GM18499 (cell line): ENCODE measurements at regions not wholly inside any gene's neighbourhood (a gene's known extent, or its start where the extent isn't known, plus 50 kb on each side); places are given as distances from the start of the nearest gene placed in this dataset.
"Not testable (repeated sequence)": the region's sequence is repeated elsewhere in the genome, so short reads cannot be mapped to it uniquely, and the experiment has no call there.

Source experiments
- ATAC-seq: cut with Tn5 transposase; IDR thresholded peaks from one replicate; pipeline ENCODE4 v1.9.1; 2021; ENCODE audit warnings: moderate number of reproducible peaks; ENCODE audit not compliant: insufficient read depth, unreplicated experiment

DNA sequence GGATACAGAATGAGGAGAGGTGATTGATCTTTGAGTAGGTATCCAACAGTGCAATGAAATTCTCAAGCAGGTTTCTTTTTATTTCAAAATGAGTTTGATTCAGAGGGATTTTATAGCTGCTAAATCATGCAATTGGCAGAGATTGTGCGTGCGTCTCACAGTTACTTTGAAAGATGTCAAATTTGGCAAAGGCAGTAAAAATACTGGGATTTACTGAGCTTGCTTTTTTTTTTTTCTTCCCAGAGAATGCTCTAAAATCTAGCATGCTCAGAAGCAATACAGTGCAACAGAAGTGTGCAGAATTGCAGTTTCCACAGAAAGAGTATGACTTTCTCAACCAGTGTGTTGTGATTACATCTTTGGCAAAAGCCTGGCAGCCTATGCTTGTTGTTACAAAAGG is 410.7 kb upstream of the GOT2 start:
- ATAC-seq: no peak

DNA sequence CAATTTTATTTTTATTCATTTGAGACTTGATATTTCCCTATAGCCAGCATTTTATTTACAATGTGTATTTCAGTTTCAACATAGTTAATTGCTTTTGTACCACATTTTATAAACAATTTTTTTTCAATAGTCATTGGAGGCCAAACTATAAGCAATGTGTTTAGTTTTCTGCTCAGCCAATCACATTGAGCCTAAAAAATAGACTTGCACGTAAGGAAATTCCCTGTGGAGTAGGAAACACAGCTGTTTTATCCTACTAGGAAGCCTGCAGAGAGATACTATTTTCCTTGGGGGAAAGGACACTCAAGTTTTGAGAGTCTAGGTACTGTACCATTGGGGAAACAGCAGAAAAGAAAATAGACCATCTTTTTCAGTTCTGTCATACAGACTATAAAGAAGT is 410.2 kb upstream of the GOT2 start:
- no peak for ATAC-seq

DNA sequence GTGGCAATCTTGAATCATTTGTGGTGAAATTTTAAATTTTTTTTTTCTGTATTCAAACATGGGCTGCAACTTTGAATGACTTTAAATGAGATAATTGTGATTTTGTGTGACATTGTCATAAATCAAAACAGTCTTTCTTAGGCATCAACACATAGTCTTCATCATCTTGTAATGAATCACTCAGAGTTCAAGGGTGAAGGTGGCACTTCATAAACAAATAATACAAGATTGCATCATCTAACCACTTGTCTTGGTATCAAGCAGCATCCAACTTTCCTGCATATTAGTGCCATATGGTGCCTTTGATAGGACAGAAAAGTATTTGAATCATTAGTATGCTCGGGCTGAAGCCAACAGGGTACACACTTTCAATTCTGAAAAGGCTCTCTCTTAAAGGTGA is 392.4 kb upstream of the GOT2 start:
- ATAC-seq: no peak

DNA sequence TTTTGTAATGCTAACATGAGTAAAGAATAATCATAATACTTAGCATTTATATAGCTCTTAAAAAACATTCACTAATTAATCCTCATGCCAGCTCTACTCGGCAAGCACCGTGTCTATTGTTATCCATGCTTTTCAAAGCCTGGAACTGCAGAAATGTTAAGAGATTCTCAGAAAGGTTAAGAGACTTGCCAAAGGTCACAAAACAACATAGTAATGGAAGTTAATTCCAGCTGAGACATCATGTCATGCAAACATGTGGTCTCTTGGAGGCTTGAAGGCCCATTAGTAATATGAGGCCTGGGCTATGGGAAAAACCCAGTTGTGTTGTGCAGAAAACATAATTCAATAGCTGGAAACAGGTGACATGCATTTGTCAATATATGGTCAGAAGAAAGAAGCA is 389.9 kb upstream of the GOT2 start:
- ATAC-seq: no peak

DNA sequence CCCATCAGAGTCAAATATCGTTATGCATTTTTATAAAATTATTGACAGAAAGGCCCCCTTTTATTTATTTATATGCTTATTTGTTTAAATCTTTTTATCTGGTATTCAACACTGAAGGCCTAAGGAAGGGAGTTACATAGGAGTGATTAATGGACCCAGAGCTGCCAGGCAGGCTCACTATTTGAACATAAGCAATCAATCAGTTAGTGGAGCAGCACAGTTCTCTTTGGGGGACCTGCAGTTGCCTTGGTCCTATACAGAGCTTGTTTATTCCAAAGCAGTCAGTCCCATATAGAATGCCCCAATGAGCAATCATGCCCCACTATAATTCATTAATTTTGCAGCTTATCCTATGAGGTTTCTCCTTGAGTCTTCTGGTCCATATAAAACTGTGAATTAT is 389.4 kb upstream of the GOT2 start:
- no peak for ATAC-seq

DNA sequence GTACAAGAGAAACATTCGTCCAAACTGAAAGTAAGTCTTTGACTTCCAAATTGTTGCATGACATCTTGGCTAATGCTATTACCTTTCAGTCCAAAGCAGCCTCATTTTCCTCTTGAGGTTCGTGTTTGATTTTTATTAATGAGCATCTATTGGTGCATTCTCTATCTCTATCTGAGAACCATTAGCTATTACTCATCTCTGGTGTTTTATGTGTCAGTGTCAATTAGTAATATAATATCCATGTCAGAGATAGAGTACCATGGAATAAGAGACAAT is 388.1 kb upstream of the GOT2 start:
- ATAC-seq: no peak

DNA sequence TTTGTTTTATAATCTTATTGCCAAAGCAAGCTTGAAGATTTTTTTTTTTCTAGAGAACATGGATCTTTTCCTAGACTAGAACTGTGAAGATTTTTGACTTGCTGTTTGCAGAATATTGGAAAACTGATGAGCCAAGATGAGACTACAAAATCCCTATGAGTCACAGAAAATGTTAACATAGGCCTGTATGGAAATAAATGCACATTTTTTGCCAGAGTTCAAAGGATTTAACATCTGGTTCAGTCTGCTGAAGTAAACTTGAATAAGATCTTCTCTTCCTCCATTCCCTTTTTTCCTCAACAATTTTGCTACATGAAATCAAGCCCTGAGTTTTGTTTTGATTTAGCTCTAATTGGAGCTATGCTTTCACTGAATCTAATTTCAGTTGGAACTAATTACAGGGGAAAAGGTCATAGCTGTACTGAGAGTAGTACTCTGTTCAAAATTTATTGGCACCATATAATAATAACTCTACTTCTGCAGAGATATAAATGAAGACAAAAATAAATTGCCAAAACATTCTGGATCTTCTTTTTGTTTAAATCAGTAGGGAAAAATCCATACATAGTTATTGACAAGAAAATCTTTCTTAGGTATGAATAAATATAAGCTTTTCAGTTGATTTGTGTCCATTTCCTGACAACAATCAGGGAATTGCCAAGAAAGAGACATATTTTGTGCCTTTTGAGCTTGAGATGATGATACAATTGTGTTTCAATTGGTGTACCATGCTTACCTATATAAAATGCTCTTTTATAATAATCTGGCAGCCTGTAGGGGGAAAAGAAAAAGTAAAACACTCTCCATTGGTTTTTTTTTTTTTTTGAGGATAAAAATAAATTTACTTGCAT is 387.5 kb upstream of the GOT2 start:
- ATAC-seq: no peak

DNA sequence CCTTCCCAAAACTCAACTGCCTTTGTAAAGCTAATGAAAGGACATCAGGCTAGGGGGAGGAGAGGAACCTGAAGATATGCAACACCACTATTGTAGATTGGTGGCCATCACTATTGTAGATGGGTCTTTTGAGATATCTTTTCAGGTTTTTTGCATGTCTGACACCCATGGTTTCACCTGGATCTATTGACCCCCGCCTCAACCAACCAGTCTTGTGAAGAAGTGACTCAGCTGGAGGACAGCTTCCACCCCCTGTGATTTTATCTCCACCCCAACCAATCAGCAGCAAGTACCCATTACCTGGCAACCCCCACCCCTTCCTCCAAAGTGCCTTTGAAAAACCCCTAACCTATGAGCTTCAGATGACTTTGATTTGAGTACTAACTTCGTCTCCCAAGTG is 382.6 kb upstream of the GOT2 start:
- ATAC-seq: no peak

DNA sequence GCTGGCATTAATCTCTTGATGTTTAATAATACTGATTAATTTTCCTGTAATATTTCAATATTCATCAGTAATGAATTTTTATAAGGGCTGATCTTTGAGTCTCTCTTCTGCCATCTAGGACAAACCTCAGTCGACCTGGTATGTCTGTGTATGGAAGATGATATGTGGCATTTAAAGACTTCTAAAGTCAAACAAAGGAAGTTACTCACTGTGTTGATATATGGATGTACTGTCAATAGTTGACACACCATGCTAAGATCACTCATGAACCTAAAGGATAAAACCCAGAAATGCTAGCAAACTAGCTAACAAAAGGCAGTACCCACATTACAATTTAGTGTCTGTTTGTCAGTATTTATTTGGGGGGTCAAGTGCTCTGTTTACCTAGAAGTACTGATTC is 380.7 kb upstream of the GOT2 start:
- ATAC-seq: no peak

DNA sequence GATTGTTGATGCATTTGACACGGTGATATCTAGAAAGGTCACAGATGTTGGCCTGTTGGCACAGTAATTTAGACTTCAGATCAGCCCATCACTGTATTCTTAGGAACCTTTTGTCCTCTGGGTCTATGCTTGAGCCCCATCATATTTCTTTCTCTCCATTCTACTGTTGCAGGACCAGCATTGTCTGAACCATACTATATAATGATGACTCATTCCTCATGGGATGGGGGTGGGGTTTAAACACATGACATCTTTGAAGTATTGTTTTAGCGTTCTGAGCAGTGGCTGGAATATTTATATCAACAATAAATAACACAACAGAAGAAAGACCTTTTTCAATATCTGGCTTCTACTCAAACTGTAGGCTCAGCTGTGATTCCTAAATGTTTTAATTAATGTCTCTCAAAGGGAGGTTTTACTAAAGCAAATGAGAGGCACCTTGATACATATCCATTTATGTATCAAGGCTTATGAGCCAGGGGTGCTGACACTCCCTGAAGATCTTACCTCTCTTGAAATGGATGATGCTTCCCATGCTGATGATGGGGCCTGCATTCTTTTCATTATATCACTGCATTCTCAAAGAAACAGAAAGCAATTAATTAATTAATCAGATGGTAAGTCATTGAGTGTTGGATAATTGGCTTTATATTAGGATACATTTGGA is 379.0 kb upstream of the GOT2 start:
- ATAC-seq: no peak

DNA sequence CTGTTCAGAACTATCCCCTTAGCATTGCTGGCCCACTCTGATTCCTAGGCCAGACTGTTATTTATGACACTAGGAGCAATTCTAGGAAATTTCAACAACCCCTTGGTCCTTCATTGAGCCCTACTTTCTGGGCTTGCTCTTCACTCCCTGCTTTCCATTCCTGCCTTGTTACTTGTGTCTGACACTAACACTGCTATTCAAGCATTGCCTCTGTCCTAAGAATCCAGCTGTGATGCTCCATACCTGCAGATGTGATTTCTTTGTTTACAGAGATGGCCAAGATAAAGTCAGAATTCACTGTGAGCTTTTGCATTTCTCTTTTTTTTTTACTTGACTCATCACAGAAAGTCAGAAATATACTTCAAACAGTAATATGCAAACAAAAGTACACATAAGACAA is 377.2 kb upstream of the GOT2 start:
- no peak for ATAC-seq

DNA sequence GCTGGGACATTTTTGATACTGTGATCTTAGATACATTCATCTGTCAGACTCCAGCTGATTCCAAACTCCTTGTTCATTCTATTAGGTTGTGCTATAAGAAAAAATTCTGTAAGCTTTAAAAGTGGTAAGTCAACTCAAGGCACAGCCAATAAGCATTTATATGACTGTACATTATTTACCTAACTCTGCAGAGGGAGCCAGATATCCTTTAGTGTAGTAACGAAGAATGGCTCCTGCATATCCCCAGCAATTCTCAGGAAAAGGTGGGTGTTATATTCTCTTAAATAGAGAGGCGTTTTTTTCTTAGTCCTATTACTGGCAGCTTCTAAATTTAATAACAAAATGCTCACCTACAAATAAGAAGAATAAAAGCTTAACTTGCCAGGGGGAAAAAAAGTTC is 374.3 kb upstream of the GOT2 start:
- no peak for ATAC-seq

DNA sequence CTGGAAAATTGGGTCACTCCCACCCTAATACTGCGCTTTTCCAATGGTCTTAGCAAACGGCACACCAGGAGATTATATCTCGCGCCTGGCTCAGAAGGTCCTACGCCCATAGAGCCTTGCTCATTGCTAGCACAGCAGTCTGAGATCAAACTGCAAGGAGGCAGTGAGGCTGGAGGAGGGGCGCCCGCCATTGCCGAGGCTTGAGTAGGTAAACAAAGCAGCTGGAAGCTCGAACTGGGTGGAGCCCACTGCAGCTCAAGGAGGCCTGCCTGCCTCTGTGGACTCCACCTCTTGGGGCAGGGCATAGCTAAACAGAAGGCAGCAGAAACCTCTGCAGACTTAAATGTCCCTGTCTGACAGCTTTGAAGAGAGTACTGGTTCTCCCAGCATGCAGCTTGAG is 362.6 kb upstream of the GOT2 start:
- ATAC-seq: not testable (repeated sequence)

DNA sequence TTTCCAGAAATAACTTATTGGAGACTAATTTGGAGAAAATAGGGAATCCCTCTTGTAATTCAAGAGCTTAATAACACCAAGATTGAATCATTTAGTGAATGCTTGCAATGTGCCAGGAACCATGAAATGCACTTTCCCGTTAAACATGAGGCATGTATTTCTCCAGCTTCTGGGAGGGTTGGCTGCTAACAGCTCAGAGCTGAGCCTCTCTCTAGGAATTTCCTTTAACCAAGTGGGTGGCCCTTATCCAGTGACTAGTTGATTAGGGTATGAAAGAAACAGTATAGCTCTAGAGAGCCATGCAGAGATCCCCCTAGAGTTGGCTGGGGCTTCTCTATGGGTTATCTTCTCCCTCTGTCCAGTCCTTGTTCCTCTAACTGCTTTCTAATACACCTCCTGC is 356.4 kb upstream of the GOT2 start:
- no peak for ATAC-seq

DNA sequence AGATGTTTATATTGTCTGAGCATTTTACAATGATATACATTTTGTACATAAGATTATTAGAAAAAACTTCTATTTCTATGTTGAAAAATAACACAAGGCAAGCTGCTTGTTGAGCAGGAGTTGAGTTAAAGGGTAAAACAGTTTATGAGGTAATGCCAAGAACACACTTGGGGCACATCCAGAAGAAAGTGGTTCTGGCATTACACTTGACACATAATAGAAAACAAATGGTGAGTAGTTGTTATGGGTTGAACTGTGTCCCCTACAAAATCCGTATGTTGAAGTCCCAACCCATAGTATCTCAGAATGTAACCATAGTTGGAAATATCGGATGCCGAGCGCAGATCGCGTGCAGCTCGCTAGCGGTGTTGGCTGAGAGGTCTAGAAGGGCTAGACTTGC is 354.3 kb upstream of the GOT2 start:
- ATAC-seq: no peak

DNA sequence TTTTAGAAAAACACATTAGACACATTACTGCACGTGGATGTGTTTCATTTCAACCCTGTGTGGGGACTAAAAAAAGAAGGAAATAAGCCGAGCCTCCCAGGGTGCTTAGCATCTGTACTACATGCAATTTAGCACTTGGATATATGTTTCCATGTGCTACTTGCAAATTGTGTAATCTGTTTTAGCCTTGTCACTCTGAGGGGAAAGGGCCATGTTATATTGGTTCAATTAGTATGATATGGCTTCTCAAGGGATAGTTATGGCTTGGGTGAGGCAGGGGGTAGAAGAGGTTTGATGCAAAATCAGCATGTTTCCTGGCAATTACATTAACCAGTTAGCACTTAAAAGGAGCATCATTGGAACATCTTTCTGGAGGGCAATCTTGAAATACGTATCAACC is 353.5 kb upstream of the GOT2 start:
- ATAC-seq: no peak

DNA sequence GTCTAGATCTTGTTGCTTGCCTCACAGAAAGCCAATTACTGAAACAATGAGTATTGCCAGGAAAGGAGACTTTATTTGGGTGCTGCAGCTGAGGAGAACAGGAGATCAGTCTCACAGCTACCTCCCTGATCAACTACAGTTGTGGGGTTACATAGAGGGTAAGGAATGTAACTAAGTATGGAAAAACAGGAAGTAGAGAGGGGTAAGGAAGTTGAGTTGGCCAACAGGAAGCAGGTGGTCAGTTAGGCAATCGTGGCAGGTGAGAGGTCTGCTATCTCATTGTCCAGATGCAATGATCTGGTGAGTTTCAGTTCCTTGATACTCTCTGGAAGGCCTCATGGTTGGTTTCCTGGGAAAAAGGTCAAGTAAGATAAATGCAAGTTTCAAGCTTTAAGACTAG is 333.1 kb upstream of the GOT2 start:
- no peak for ATAC-seq

DNA sequence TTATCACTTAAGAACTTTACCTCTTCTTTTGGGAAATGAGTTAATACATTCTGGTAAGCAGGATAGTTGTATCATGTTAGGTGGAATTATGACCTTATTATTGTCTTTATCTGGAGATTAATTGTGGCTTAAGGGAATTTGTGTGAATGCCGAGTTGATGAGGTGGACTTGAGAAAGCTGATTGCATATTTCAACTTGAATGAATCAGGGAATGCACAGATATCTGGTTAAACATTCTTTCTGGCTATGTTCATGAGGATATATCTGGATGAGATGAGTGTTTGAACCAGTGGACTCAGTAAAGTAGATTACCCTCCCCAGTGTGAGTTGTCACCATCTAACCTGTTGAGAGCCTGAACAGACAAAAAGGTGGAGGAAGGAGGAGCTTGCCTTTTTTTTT is 326.1 kb upstream of the GOT2 start:
- no peak for ATAC-seq

DNA sequence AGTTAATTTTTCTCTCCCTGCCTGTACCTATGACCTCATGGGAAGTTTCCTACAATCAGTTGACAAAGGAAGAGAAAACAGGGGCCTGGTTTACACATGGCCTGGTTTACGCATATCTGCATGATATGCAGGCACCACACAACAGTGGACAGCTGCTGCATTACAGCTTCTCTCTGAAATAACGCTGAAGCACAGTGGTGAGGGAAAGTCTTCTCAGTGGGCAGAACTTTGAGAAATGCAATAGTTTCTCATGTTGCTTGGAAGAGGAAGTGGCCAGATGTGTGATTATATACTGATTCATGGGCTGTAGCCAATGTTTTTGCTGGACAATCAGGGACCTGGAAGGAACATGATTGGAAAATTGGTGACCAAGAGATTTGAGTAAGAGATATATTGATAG is 324.1 kb upstream of the GOT2 start:
- ATAC-seq: no peak

DNA sequence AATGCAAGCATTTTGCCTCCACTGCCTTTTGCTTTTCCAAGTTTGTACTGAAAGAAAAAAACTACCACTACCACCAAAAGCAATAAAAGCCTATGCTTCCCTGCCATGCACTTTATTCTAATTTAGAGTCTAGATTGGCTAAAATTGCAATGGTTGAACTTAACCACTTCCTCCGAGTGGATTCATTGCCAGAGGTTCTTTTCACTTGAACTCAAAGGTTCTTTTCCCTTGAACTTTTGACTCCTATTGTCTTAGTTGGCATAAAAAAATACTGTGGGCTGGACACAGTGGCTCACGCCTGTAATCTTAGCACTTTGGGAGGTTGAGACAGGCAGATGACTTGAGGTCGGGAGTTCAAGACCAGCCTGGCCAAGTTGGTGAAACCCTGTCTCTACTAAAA is 319.8 kb upstream of the GOT2 start:
- no peak for ATAC-seq

DNA sequence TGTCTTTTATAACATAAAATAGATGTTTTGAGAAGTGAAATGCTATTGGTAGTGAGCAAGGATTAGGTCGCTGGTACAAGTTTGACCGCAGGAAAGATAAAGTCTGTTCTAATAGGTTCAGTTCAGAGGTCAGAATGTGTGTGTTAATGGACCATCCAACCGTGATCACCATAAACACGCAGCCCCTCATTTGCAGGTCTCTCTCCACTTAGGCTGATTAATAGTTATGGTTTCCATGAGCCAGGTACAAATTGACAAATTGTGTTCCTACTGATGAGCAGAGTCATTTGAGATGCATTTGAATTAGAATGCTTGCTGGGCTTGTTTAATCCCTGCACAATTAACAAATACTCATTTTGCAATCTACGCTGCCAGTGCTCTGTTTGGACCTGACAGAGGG is 318.1 kb upstream of the GOT2 start:
- ATAC-seq: no peak

DNA sequence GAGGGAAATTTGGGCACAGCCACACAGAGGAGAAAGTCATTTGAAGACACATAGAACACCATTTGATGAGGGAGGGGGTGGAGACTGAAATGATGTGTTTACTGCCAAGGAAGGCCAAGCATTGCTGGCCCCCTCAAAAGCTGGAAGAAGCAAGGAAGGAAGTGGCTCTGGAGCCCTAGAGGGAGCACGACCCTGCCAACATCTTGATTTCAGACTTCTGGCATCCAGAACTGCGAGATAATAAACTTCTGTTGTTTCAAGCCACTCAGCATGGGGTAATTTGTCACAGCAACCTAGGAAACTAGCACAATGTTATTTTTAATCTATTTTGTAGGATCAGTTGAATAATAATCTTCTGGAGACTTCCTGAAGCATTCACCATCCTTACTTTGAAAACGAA is 314.8 kb upstream of the GOT2 start:
- ATAC-seq: no peak
